ENCODE measurements at regions not wholly inside any gene's neighbourhood (a gene's known extent, or its start where the extent isn't known, plus 50 kb on each side); places are given as distances from the start of the nearest gene placed in this dataset.

DNA sequence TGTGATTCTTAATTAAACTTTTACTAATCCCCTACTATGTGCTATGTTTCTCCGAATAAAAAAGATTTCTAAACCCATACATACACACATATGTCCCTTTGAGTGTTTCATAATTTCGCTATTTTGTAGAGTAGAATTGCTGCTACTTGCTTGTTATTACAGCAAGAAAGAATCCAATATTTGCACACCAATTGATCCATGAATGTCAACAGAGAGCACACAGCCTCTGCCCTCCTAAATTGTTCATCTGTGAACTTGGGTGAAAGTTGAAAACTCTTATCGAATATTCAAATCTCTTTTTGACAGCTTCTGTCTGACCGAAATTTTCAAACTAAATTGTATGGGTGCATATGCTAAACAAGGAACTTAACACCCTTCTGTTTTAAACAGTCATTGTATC lies 83.4 kb upstream of the RASEF start:
- H3K36me3 Mint-ChIP-seq (ENCODE audit: low read depth): no peaks in the 10 kb centered on the region
- H3K4me3 Mint-ChIP-seq: no peak overlapping the region
- H3K27me3 Mint-ChIP-seq (ENCODE audit: low read depth): peaks cover 3% of the 10 kb centered on the region
- DNase-seq (ENCODE audit: low read depth, low spot score): no peak
- H3K27ac Mint-ChIP-seq (ENCODE audit: unreplicated experiment): no peak overlapping the region
- TF ChIP-seq, protein P1, sequence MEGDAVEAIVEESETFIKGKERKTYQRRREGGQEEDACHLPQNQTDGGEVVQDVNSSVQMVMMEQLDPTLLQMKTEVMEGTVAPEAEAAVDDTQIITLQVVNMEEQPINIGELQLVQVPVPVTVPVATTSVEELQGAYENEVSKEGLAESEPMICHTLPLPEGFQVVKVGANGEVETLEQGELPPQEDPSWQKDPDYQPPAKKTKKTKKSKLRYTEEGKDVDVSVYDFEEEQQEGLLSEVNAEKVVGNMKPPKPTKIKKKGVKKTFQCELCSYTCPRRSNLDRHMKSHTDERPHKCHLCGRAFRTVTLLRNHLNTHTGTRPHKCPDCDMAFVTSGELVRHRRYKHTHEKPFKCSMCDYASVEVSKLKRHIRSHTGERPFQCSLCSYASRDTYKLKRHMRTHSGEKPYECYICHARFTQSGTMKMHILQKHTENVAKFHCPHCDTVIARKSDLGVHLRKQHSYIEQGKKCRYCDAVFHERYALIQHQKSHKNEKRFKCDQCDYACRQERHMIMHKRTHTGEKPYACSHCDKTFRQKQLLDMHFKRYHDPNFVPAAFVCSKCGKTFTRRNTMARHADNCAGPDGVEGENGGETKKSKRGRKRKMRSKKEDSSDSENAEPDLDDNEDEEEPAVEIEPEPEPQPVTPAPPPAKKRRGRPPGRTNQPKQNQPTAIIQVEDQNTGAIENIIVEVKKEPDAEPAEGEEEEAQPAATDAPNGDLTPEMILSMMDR (conservative IDR thresholded peaks at IDR 0.05): no peak
- H3K9me3 Mint-ChIP-seq: peaks cover 6% of the 10 kb centered on the region
- no peaks in the 10 kb centered on the region for H3K4me1 Mint-ChIP-seq

DNA sequence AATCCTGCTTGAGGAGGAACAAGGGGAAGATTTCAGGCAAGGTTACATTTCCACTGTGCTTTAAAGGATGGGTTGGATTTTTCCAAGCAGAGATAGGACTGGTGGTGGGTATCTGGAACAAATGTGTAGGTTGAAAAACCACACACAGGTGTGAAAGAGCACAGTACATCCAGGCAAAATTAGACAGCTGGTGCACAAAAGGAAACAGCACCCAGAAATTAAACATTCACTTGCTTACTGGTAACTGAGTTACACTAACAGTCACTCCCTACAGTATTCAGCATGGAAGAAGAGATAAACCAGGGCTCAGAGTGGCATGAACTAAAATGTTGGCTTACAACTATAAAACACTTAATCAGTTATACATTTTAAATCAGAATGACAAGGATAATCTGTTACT lies 81.5 kb upstream of the RASEF start:
- peaks cover 6% of the 10 kb centered on the region for H3K9me3 Mint-ChIP-seq
- H3K36me3 Mint-ChIP-seq (ENCODE audit: low read depth): no peaks in the 10 kb centered on the region
- peaks cover 3% of the 10 kb centered on the region for H3K27me3 Mint-ChIP-seq (ENCODE audit: low read depth)
- TF ChIP-seq, protein P1 (conservative IDR thresholded peaks at IDR 0.05): no peak
- H3K4me1 Mint-ChIP-seq: no peaks in the 10 kb centered on the region
- DNase-seq (ENCODE audit: low read depth, low spot score): no peak
- H3K27ac Mint-ChIP-seq (ENCODE audit: unreplicated experiment): no peak overlapping the region
- no peak overlapping the region for H3K4me3 Mint-ChIP-seq

DNA sequence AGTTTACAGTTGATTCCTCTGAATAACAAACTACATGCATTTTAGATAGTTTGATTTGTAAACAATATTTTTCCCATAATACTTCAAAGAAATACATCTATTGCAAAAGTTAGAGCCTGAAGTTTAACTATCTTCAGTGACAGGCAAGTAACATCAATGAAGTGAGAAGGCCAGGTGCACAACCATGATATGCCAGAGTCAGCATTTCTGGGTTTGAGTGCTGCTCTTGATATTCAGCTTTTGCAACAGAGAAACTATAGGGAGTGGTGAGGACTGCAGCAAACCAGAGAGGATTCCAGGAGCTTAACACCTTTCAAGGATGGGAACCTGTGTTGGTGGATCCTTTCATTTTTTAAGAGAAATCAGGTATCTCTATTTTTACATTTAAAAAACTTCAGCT lies 79.4 kb upstream of the RASEF start:
- H3K27ac Mint-ChIP-seq (ENCODE audit: unreplicated experiment): no peak overlapping the region
- TF ChIP-seq, protein P1 (conservative IDR thresholded peaks at IDR 0.05): no peak
- no peak overlapping the region for H3K4me3 Mint-ChIP-seq
- H3K27me3 Mint-ChIP-seq (ENCODE audit: low read depth): peaks cover 3% of the 10 kb centered on the region
- no peaks in the 10 kb centered on the region for H3K36me3 Mint-ChIP-seq (ENCODE audit: low read depth)
- H3K4me1 Mint-ChIP-seq: peaks cover 7% of the 10 kb centered on the region
- DNase-seq (ENCODE audit: low read depth, low spot score): no peak
- peaks cover 2% of the 10 kb centered on the region for H3K9me3 Mint-ChIP-seq

DNA sequence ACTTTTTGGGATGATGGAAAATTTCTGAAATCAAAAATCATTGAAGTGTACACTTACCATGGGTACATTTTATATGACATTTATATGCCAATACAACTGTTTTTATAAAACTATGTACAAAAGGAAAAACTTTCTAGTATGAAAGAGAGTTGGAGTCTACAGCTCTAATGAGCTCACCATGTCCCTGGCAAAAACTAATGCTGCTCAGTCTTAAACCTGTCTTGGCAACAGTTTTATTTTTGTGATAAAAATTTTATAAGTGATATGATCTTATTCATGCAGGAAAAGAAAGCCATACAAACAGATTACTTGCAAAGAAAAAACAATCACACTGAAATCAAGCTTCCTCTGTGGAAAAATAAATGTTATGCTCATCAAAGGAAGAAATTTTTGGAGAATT lies 78.9 kb upstream of the RASEF start:
- H3K4me3 Mint-ChIP-seq: no peak overlapping the region
- TF ChIP-seq, protein P1 (conservative IDR thresholded peaks at IDR 0.05): no peak
- no peaks in the 10 kb centered on the region for H3K9me3 Mint-ChIP-seq
- DNase-seq (ENCODE audit: low read depth, low spot score): no peak
- H3K36me3 Mint-ChIP-seq (ENCODE audit: low read depth): no peaks in the 10 kb centered on the region
- H3K27ac Mint-ChIP-seq (ENCODE audit: unreplicated experiment): no peak overlapping the region
- H3K4me1 Mint-ChIP-seq: peaks cover 8% of the 10 kb centered on the region
- H3K27me3 Mint-ChIP-seq (ENCODE audit: low read depth): peaks cover 3% of the 10 kb centered on the region

DNA sequence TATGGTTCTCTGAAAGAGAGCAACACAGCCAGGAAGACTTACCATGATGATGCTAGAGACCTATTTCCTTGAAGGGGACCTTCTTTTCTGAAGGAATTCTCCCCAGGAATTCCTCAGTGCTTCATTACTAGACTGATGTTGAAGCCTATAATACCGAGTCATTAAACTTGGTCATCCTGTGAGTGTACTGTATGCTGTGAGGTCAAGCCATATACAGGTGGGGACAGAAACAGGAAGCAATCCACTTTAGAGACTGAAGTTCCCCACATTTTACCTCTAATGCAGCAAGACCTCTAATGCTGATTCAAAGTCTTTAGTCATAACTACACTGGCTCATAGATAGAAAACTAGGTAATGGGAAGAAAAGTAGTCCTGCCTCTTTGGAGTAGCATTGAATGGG lies 77.1 kb upstream of the RASEF start:
- H3K36me3 Mint-ChIP-seq (ENCODE audit: low read depth): no peaks in the 10 kb centered on the region
- no peak for DNase-seq (ENCODE audit: low read depth, low spot score)
- no peaks in the 10 kb centered on the region for H3K9me3 Mint-ChIP-seq
- peaks cover 3% of the 10 kb centered on the region for H3K27me3 Mint-ChIP-seq (ENCODE audit: low read depth)
- no peak overlapping the region for H3K4me3 Mint-ChIP-seq
- H3K27ac Mint-ChIP-seq (ENCODE audit: unreplicated experiment): no peak overlapping the region
- TF ChIP-seq, protein P1 (conservative IDR thresholded peaks at IDR 0.05): no peak
- H3K4me1 Mint-ChIP-seq: peaks cover 8% of the 10 kb centered on the region

Data from neural crest cell (in vitro differentiated cells).